Suprapubic skin (tissue), 3 donors: ENCODE measurements at regions not wholly inside any gene's neighbourhood (a gene's known extent, or its start where the extent isn't known, plus 50 kb on each side); places are given as distances from the start of the nearest gene placed in this dataset.

Source experiments
- EP300 ChIP-seq: sonication (generic); formaldehyde crosslinking; IDR thresholded peaks from one replicate; pipeline ENCODE4 v1.6.1; 2017; ENCODE audit warnings: antibody characterized with exemption
- POLR2A ChIP-seq, 2 donors: fragments of 450-650 bp; IDR thresholded peaks; one replicate each; pipeline ENCODE4 v1.6.1; 2017; ENCODE audit warnings: antibody characterized with exemption in 2 of 2, mild to moderate bottlenecking in 2 of 2, moderate library complexity in 2 of 2
- TF ChIP-seq, protein P1 (sequence below), 2 donors: fragments of 200-600 bp in 1 of 2; fragments of 450-650 bp in 1 of 2; sonication (generic) in 1 of 2; IDR thresholded peaks; one replicate each; pipeline ENCODE4 v1.5.1; 2016 to 2019; ENCODE audit warnings: antibody characterized with exemption in 2 of 2, mild to moderate bottlenecking in 1 of 2, moderate library complexity in 1 of 2

DNA sequence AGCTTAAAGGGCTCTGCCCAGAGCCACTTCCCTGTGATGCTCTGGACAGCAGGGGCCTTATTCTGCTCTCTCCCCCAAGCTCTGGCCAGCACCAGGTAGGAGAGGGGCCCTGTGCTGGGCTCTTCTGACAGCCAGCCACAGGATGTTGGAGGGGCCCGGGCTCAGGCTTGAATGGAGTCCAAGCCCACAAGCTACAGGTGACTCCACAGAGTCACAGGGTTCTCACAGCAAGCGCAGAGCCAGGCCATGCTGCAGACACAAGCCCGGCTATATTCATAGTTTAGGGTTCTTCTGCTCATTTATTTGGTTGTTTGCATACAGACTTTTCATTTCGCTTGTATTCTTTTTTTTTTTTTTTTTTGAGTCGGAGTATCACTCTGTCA is 1392.8 kb downstream of the BRD1 start:
- TF ChIP-seq, protein P1, sequence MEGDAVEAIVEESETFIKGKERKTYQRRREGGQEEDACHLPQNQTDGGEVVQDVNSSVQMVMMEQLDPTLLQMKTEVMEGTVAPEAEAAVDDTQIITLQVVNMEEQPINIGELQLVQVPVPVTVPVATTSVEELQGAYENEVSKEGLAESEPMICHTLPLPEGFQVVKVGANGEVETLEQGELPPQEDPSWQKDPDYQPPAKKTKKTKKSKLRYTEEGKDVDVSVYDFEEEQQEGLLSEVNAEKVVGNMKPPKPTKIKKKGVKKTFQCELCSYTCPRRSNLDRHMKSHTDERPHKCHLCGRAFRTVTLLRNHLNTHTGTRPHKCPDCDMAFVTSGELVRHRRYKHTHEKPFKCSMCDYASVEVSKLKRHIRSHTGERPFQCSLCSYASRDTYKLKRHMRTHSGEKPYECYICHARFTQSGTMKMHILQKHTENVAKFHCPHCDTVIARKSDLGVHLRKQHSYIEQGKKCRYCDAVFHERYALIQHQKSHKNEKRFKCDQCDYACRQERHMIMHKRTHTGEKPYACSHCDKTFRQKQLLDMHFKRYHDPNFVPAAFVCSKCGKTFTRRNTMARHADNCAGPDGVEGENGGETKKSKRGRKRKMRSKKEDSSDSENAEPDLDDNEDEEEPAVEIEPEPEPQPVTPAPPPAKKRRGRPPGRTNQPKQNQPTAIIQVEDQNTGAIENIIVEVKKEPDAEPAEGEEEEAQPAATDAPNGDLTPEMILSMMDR (IDR thresholded peaks at IDR 0.05), result no peak
- TF ChIP-seq EP300 (no peak), POLR2A (IDR thresholded peaks at IDR 0.05) (no peak)
